ENCODE measurements at regions not wholly inside any gene's neighbourhood (a gene's known extent, or its start where the extent isn't known, plus 50 kb on each side); places are given as distances from the start of the nearest gene placed in this dataset.

- no peak for DNase-seq
Observed at GRCh38 chr12:91609283-91609682, 426.7 kb upstream of the DCN start.

- no peak for DNase-seq
Observed at GRCh38 chr12:91608542-91608941, 425.9 kb upstream of the DCN start.

GRCh38 chr12:91606662-91607377 is 424.2 kb upstream of the DCN start:
- DNase-seq: no peak

- DNase-seq: no peak
Observed at GRCh38 chr12:91604897-91605296, 422.3 kb upstream of the DCN start.

- no peak for DNase-seq
Observed at GRCh38 chr12:91603060-91603459, 420.4 kb upstream of the DCN start.

GRCh38 chr12:91601054-91601453 is 418.4 kb upstream of the DCN start:
- no peak for DNase-seq

- no peak for DNase-seq
Observed at GRCh38 chr12:91594715-91595114, 412.1 kb upstream of the DCN start.

- no peak for DNase-seq
Observed at GRCh38 chr12:91591639-91591987, 409.0 kb upstream of the DCN start.

- no peak for DNase-seq
Observed at GRCh38 chr12:91590966-91591638, 408.5 kb upstream of the DCN start.

GRCh38 chr12:91588874-91589454 is 406.3 kb upstream of the DCN start:
- no peak for DNase-seq

- DNase-seq: no peak
Observed at GRCh38 chr12:91586015-91586414, 403.4 kb upstream of the DCN start.

GRCh38 chr12:91582811-91583210 is 400.2 kb upstream of the DCN start:
- no peak for DNase-seq

- no peak for DNase-seq
Observed at GRCh38 chr12:91579516-91580263, 397.1 kb upstream of the DCN start.

GRCh38 chr12:91577586-91578539 is 395.2 kb upstream of the DCN start:
- no peak for DNase-seq

GRCh38 chr12:91576432-91576831 is 393.8 kb upstream of the DCN start:
- DNase-seq: no peak

GRCh38 chr12:91575630-91576029 is 393.0 kb upstream of the DCN start:
- DNase-seq: no peak

GRCh38 chr12:91574975-91575374 is 392.4 kb upstream of the DCN start:
- DNase-seq: no peak

- no peak for DNase-seq
Observed at GRCh38 chr12:91574391-91574790, 391.8 kb upstream of the DCN start.

GRCh38 chr12:91572869-91573268 is 390.3 kb upstream of the DCN start:
- no peak for DNase-seq

- DNase-seq: no peak
Observed at GRCh38 chr12:91567100-91567485, 384.5 kb upstream of the DCN start.

- no peak for DNase-seq
Observed at GRCh38 chr12:91566328-91567099, 383.9 kb upstream of the DCN start.

- DNase-seq: no peak
Observed at GRCh38 chr12:91565846-91566245, 383.2 kb upstream of the DCN start.

Measured in stimulated activated CD4-positive, alpha-beta T cell treated with anti-CD3 and anti-CD28 coated beads, Interleukin-2, amount 100 ng/mL, for 48 hours (primary cell).